ENCODE measurements at regions not wholly inside any gene's neighbourhood (a gene's known extent, or its start where the extent isn't known, plus 50 kb on each side); places are given as distances from the start of the nearest gene placed in this dataset.

- Histone ChIP-seq H3K4me3 (ENCODE audit: low read depth, low read length) (no peak overlapping the region), H3K36me3 (ENCODE audit: control insufficient read depth, insufficient read depth, low read length) (no peaks in the 10 kb centered on the region), H3K9me3 (ENCODE audit: control insufficient read depth, insufficient read depth, low read length) (no peaks in the 10 kb centered on the region), H3K27me3 (ENCODE audit: control insufficient read depth, insufficient read depth, low read length) (no peaks in the 10 kb centered on the region), H3K9ac (ENCODE audit: low read depth, low read length) (no peak overlapping the region), H3K4me1 (ENCODE audit: control insufficient read depth, insufficient read depth, low read length) (no peaks in the 10 kb centered on the region)
These were observed 1299.3 kb upstream of the GJE1 start for GRCh38 chr6:140833408-140833807.

DNA sequence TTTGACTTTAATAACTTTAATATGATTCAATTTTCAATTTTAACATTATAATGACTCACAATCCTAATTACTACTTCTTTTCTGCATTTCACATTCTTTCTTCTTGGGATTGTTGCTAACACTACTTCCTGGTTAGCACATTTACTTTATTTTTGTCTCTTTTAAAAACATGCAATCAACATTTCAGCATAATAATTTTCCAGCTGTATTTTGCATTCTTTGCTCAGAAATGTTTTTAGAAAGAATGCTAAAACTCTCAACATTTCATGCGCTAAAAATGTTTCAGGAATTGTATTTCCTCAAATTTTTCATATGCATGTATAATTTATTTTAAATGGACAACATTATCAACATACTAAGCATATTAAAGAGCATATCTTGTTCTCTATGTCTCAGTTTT, 1302.1 kb upstream of the GJE1 start:
- H3K9me3 ChIP-seq (ENCODE audit: control insufficient read depth, insufficient read depth, low read length): no peaks in the 10 kb centered on the region
- H3K36me3 ChIP-seq (ENCODE audit: control insufficient read depth, insufficient read depth, low read length): no peaks in the 10 kb centered on the region
- no peaks in the 10 kb centered on the region for H3K27me3 ChIP-seq (ENCODE audit: control insufficient read depth, insufficient read depth, low read length)
- no peaks in the 10 kb centered on the region for H3K4me1 ChIP-seq (ENCODE audit: control insufficient read depth, insufficient read depth, low read length)
- H3K9ac ChIP-seq (ENCODE audit: low read depth, low read length): no peak overlapping the region
- no peak overlapping the region for H3K4me3 ChIP-seq (ENCODE audit: low read depth, low read length)

DNA sequence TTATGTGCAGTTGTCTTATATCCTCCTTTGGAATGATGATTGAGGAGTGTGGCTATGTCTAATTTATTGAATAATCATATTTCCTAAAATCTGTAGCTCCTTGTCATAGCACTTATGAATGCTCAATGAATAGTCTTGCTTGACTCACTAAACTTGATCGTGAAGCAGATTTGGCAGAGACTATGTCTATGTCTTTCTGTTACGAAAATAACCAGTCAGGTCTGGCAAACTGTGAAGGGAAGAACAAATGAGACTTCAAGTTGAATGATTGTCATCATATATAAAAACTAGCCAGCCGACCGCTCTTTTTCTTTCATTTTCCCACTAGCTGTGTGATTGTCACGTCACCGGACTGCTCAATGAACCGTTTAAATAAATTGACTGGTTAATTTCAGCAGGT, 1303.9 kb upstream of the GJE1 start:
- Histone ChIP-seq H3K4me3 (ENCODE audit: low read depth, low read length) (no peak overlapping the region), H3K36me3 (ENCODE audit: control insufficient read depth, insufficient read depth, low read length) (no peaks in the 10 kb centered on the region), H3K27me3 (ENCODE audit: control insufficient read depth, insufficient read depth, low read length) (no peaks in the 10 kb centered on the region), H3K9me3 (ENCODE audit: control insufficient read depth, insufficient read depth, low read length) (no peaks in the 10 kb centered on the region), H3K4me1 (ENCODE audit: control insufficient read depth, insufficient read depth, low read length) (no peaks in the 10 kb centered on the region), H3K9ac (ENCODE audit: low read depth, low read length) (no peak overlapping the region)

DNA sequence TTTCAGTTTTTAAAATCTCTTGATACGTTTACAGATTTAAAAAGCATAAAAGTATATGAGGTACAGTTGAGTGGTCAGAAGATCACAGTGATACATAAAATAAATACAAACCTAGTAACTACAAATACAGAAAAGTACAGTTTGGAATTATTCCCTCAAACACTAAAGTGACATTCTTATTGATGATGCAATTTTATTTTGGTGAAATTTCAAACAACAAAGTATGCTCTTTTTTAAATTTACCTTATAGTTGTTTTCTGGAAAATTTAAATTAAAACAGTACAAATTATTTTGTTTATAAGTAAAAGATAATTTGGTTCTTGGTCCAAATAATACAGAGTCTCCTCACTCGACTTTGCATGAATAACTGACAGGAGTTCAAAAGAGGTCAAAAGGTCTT, 1305.1 kb upstream of the GJE1 start:
- H3K4me3 ChIP-seq (ENCODE audit: low read depth, low read length): no peak overlapping the region
- H3K27me3 ChIP-seq (ENCODE audit: control insufficient read depth, insufficient read depth, low read length): no peaks in the 10 kb centered on the region
- no peak overlapping the region for H3K9ac ChIP-seq (ENCODE audit: low read depth, low read length)
- H3K36me3 ChIP-seq (ENCODE audit: control insufficient read depth, insufficient read depth, low read length): no peaks in the 10 kb centered on the region
- H3K4me1 ChIP-seq (ENCODE audit: control insufficient read depth, insufficient read depth, low read length): no peaks in the 10 kb centered on the region
- no peaks in the 10 kb centered on the region for H3K9me3 ChIP-seq (ENCODE audit: control insufficient read depth, insufficient read depth, low read length)

- Histone ChIP-seq H3K9me3 (ENCODE audit: control insufficient read depth, insufficient read depth, low read length) (no peaks in the 10 kb centered on the region), H3K4me1 (ENCODE audit: control insufficient read depth, insufficient read depth, low read length) (no peaks in the 10 kb centered on the region), H3K27me3 (ENCODE audit: control insufficient read depth, insufficient read depth, low read length) (no peaks in the 10 kb centered on the region), H3K36me3 (ENCODE audit: control insufficient read depth, insufficient read depth, low read length) (no peaks in the 10 kb centered on the region), H3K9ac (ENCODE audit: low read depth, low read length) (no peak overlapping the region), H3K4me3 (ENCODE audit: low read depth, low read length) (no peak overlapping the region)
These were observed 1307.0 kb upstream of the GJE1 start for GRCh38 chr6:140825731-140826130.

DNA sequence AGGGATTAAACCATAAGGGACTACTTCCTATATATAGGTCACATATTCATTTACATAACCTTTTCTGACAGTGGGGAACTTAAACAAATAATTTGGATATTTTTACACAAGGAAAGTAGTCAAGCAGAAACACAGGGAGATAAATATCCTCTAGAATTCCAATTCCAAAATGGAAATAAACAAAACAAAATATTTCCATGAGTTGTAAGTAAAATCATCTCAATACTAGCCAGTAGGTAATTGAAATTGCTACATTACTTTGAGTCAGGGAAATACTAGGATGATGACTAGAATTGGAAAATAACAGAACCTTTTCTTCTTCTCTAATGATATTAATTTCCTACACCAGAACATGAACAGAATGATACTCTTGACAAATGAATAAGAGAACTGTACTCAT, 1308.1 kb upstream of the GJE1 start:
- Histone ChIP-seq H3K9ac (ENCODE audit: low read depth, low read length) (no peak overlapping the region), H3K36me3 (ENCODE audit: control insufficient read depth, insufficient read depth, low read length) (no peaks in the 10 kb centered on the region), H3K4me3 (ENCODE audit: low read depth, low read length) (no peak overlapping the region), H3K9me3 (ENCODE audit: control insufficient read depth, insufficient read depth, low read length) (no peaks in the 10 kb centered on the region), H3K27me3 (ENCODE audit: control insufficient read depth, insufficient read depth, low read length) (no peaks in the 10 kb centered on the region), H3K4me1 (ENCODE audit: control insufficient read depth, insufficient read depth, low read length) (no peaks in the 10 kb centered on the region)

DNA sequence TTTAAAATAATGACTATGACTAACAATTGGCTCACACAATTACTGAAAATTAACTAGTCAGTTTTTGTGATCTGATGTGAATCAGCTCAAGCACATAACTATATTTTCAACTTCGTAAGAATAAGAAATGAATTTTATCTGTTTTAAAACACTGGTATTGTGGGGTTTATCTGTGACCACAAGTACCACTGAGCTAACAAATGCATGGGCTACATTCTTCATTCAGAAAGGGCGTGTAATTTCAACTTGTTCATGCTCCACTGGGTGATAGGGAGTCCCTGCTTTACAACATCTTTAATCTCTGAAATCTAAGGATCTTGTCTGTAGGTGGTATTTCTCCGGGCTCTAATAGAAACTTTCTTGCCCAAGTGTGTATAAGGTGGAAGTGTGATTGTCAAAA, 1311.5 kb upstream of the GJE1 start:
- Histone ChIP-seq H3K27me3 (ENCODE audit: control insufficient read depth, insufficient read depth, low read length) (no peaks in the 10 kb centered on the region), H3K9me3 (ENCODE audit: control insufficient read depth, insufficient read depth, low read length) (no peaks in the 10 kb centered on the region), H3K4me3 (ENCODE audit: low read depth, low read length) (no peak overlapping the region), H3K9ac (ENCODE audit: low read depth, low read length) (no peak overlapping the region), H3K4me1 (ENCODE audit: control insufficient read depth, insufficient read depth, low read length) (no peaks in the 10 kb centered on the region), H3K36me3 (ENCODE audit: control insufficient read depth, insufficient read depth, low read length) (no peaks in the 10 kb centered on the region)

GRCh38 chr6:140817176-140817575, 1315.5 kb upstream of the GJE1 start:
- no peaks in the 10 kb centered on the region for H3K27me3 ChIP-seq (ENCODE audit: control insufficient read depth, insufficient read depth, low read length)
- no peaks in the 10 kb centered on the region for H3K4me1 ChIP-seq (ENCODE audit: control insufficient read depth, insufficient read depth, low read length)
- H3K9ac ChIP-seq (ENCODE audit: low read depth, low read length): no peak overlapping the region
- H3K4me3 ChIP-seq (ENCODE audit: low read depth, low read length): no peak overlapping the region
- no peaks in the 10 kb centered on the region for H3K9me3 ChIP-seq (ENCODE audit: control insufficient read depth, insufficient read depth, low read length)
- H3K36me3 ChIP-seq (ENCODE audit: control insufficient read depth, insufficient read depth, low read length): no peaks in the 10 kb centered on the region

DNA sequence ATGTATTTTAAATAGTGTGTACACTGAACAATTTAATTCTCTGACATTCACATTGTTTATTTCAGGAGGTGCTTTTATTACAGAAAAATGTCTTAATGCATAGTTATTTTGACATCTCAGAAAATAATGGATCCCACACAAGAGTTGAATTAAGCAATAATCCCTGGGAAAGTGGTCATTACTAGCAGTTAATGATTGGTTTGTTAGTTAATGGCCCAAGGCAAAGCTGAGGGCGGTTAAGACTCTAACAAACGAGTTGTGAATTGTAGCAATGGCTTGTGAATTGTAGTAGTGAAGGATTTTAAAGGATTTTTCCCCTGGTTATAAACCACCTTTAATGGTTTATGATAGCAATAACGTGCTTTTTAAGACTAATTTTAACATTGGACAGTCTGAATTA, 1316.0 kb upstream of the GJE1 start:
- Histone ChIP-seq H3K4me3 (ENCODE audit: low read depth, low read length) (no peak overlapping the region), H3K36me3 (ENCODE audit: control insufficient read depth, insufficient read depth, low read length) (no peaks in the 10 kb centered on the region), H3K9me3 (ENCODE audit: control insufficient read depth, insufficient read depth, low read length) (no peaks in the 10 kb centered on the region), H3K9ac (ENCODE audit: low read depth, low read length) (no peak overlapping the region), H3K27me3 (ENCODE audit: control insufficient read depth, insufficient read depth, low read length) (no peaks in the 10 kb centered on the region), H3K4me1 (ENCODE audit: control insufficient read depth, insufficient read depth, low read length) (no peaks in the 10 kb centered on the region)

GRCh38 chr6:140812636-140813035, 1320.1 kb upstream of the GJE1 start:
- Histone ChIP-seq H3K9ac (ENCODE audit: low read depth, low read length) (no peak overlapping the region), H3K27me3 (ENCODE audit: control insufficient read depth, insufficient read depth, low read length) (no peaks in the 10 kb centered on the region), H3K36me3 (ENCODE audit: control insufficient read depth, insufficient read depth, low read length) (no peaks in the 10 kb centered on the region), H3K4me1 (ENCODE audit: control insufficient read depth, insufficient read depth, low read length) (no peaks in the 10 kb centered on the region), H3K4me3 (ENCODE audit: low read depth, low read length) (no peak overlapping the region), H3K9me3 (ENCODE audit: control insufficient read depth, insufficient read depth, low read length) (no peaks in the 10 kb centered on the region)

GRCh38 chr6:140811642-140812041, 1321.1 kb upstream of the GJE1 start:
- Histone ChIP-seq H3K27me3 (ENCODE audit: control insufficient read depth, insufficient read depth, low read length) (no peaks in the 10 kb centered on the region), H3K9ac (ENCODE audit: low read depth, low read length) (no peak overlapping the region), H3K4me3 (ENCODE audit: low read depth, low read length) (no peak overlapping the region), H3K36me3 (ENCODE audit: control insufficient read depth, insufficient read depth, low read length) (no peaks in the 10 kb centered on the region), H3K4me1 (ENCODE audit: control insufficient read depth, insufficient read depth, low read length) (no peaks in the 10 kb centered on the region), H3K9me3 (ENCODE audit: control insufficient read depth, insufficient read depth, low read length) (no peaks in the 10 kb centered on the region)

DNA sequence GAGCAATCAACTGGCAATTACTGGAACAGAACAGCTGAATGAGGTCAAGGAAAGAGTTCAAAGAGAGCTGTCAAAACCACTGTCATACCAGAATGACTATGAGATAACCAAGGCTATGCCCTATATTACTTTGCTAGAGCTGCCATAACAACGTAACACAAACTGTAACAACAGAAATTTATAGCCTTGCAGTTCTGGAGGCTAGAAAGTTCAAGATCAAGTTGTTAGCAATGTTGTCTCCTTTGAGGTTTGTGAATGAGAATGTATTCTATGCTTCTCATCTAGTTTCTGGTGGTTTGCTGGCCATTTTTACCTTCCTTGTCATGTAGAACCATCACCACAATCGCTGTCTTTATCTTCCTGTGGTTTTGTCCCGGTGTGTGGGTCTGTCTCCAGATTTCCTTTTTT, 1323.0 kb upstream of the GJE1 start:
- H3K4me3 ChIP-seq (ENCODE audit: low read depth, low read length): no peak overlapping the region
- H3K36me3 ChIP-seq (ENCODE audit: control insufficient read depth, insufficient read depth, low read length): no peaks in the 10 kb centered on the region
- H3K4me1 ChIP-seq (ENCODE audit: control insufficient read depth, insufficient read depth, low read length): no peaks in the 10 kb centered on the region
- no peaks in the 10 kb centered on the region for H3K27me3 ChIP-seq (ENCODE audit: control insufficient read depth, insufficient read depth, low read length)
- no peak overlapping the region for H3K9ac ChIP-seq (ENCODE audit: low read depth, low read length)
- no peaks in the 10 kb centered on the region for H3K9me3 ChIP-seq (ENCODE audit: control insufficient read depth, insufficient read depth, low read length)

DNA sequence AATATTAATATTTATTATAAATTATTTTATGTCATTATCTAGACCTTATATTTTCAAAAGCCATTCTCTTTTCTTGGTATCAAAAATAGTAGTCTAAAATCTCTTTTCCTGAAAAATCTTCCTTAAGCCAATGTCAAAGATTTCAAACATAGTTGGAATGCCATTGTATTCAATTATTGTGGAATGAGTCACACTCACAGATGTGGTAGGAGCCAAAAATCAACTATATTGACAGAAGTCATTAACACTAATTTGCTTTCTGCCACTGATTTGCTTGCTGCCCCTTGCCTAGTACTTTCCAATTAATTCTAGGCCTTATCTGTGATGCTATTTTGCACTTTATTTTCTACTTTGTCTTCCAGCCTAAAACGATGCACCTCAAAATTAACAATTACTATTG, 1326.3 kb upstream of the GJE1 start:
- Histone ChIP-seq H3K9ac (ENCODE audit: low read depth, low read length) (no peak overlapping the region), H3K27me3 (ENCODE audit: control insufficient read depth, insufficient read depth, low read length) (no peaks in the 10 kb centered on the region), H3K36me3 (ENCODE audit: control insufficient read depth, insufficient read depth, low read length) (no peaks in the 10 kb centered on the region), H3K4me1 (ENCODE audit: control insufficient read depth, insufficient read depth, low read length) (no peaks in the 10 kb centered on the region), H3K4me3 (ENCODE audit: low read depth, low read length) (no peak overlapping the region), H3K9me3 (ENCODE audit: control insufficient read depth, insufficient read depth, low read length) (no peaks in the 10 kb centered on the region)
